ENCODE measurements at regions not wholly inside any gene's neighbourhood (a gene's known extent, or its start where the extent isn't known, plus 50 kb on each side); places are given as distances from the start of the nearest gene placed in this dataset.

- WGBS (ENCODE audit: low lambda C conversion rate), result 40% methylated on average over 4 of the region's 4 CpGs
- Histone ChIP-seq H3K79me2 (ENCODE audit: insufficient read depth, low read length) (no peaks in the 10 kb centered on the region), H3K27me3 (ENCODE audit: control insufficient read depth in 1 of 2, insufficient read depth in 2 of 2, low read length in 2 of 2) (no peaks in the 10 kb centered on the region), H3K9ac (ENCODE audit: insufficient read depth, low read depth, low read length) (no peak overlapping the region), H3K36me3 (replicated peaks in 1 of 2; ENCODE audit: control insufficient read depth in 1 of 2, insufficient read depth in 2 of 2, low read length in 2 of 2) (no peaks in the 10 kb centered on the region), H3K4me3 (replicated peaks in 1 of 3; ENCODE audit: insufficient read depth in 1 of 3, low read depth in 2 of 3, low read length in 3 of 3) (no peak overlapping the region), H3K27ac (ENCODE audit: extremely low read length, insufficient read depth, low read length) (no peak overlapping the region), H3K4me1 (ENCODE audit: insufficient read depth, low read length) (no peaks in the 10 kb centered on the region), H4K20me1 (ENCODE audit: insufficient read depth, low read length) (no peaks in the 10 kb centered on the region), H2AFZ (ENCODE audit: low read length) (no peak overlapping the region), H3K4me2 (ENCODE audit: low read depth, low read length) (no peak overlapping the region), H3K9me3 (ENCODE audit: low read length) (no peaks in the 10 kb centered on the region; the same call in 1 of the 2 replicates)
- CTCF ChIA-PET (ENCODE audit: low intra/inter-chr PET ratio, low total read pairs), result no interaction called here
- in situ Hi-C loops (cut with HindIII; ENCODE audit: extremely low pct_ligation_motif_present, low pct_unique_long_range_greater_than_20kb) (no loop called here), intact Hi-C loops (cut with micrococcal nuclease; ENCODE audit: unreplicated experiment) (no loop called here)
- DNase-seq (ENCODE audit: low spot score) (no peak), ATAC-seq (no peak), FAIRE-seq (no peak)
- no TSS peak for BruUV-seq (replicated peaks)
- POLR2A ChIA-PET, result no interaction called here
- TF ChIP-seq PHF5A (CRISPR knock-in tag; IDR thresholded peaks at IDR 0.05; ENCODE audit: low read depth, unreplicated experiment), result no peak
- TF ChIP-seq SMAD1 (CRISPR knock-in tag; IDR thresholded peaks at IDR 0.05; ENCODE audit: borderline replicate concordance, low read depth), result no peak
- no peak for TF ChIP-seq ZNF292 (CRISPR knock-in tag; IDR thresholded peaks at IDR 0.05; ENCODE audit: borderline replicate concordance, low read depth)
- TF ChIP-seq SIX4 (CRISPR knock-in tag; IDR thresholded peaks at IDR 0.05), result no peak
- no peak for TF ChIP-seq CBFB (CRISPR knock-in tag; IDR thresholded peaks at IDR 0.05)
- no peak for TF ChIP-seq KLF15 (CRISPR knock-in tag; IDR thresholded peaks at IDR 0.05; ENCODE audit: borderline replicate concordance)
Observed at GRCh38 chr5:124057724-124058231, 545.8 kb downstream of the CSNK1G3 start.

- ATAC-seq, result no peak
- in situ Hi-C loops (cut with HindIII; ENCODE audit: extremely low pct_ligation_motif_present, low pct_unique_long_range_greater_than_20kb), result no loop called here
- CTCF ChIA-PET (ENCODE audit: low intra/inter-chr PET ratio, low total read pairs), result no interaction called here
- TF ChIP-seq ZNF800 (CRISPR knock-in tag; IDR thresholded peaks at IDR 0.05) (no peak), PHF5A (CRISPR knock-in tag; IDR thresholded peaks at IDR 0.05; ENCODE audit: low read depth, unreplicated experiment) (no peak), RARA (CRISPR knock-in tag; IDR thresholded peaks at IDR 0.05) (no peak), HMGXB4 (CRISPR knock-in tag; IDR thresholded peaks at IDR 0.05; ENCODE audit: borderline replicate concordance in 1 of 2, low read depth in 1 of 2) (no peak), RAD21 (CRISPR knock-in tag; IDR thresholded peaks at IDR 0.05) (no peak), ZNF282 (IDR thresholded peaks at IDR 0.05; ENCODE audit: partially characterized antibody) (no peak), ZNF841 (CRISPR knock-in tag; IDR thresholded peaks at IDR 0.05; ENCODE audit: borderline replicate concordance) (no peak), ZNF547 (CRISPR knock-in tag; IDR thresholded peaks at IDR 0.05) (no peak)
Observed at GRCh38 chr5:124056991-124057723, 545.2 kb downstream of the CSNK1G3 start.

More at GRCh38 chr5:124056991-124057723, 545.2 kb downstream of the CSNK1G3 start:
- no peak for FAIRE-seq
- Histone ChIP-seq H4K20me1 (ENCODE audit: insufficient read depth, low read length) (no peaks in the 10 kb centered on the region), H3K4me2 (ENCODE audit: low read depth, low read length) (no peak overlapping the region), H3K9me3 (ENCODE audit: low read length) (no peaks in the 10 kb centered on the region; the same call in 1 of the 2 replicates), H3K27me3 (ENCODE audit: control insufficient read depth in 1 of 2, insufficient read depth in 2 of 2, low read length in 2 of 2) (no peaks in the 10 kb centered on the region), H3K4me3 (replicated peaks in 1 of 3; ENCODE audit: insufficient read depth in 1 of 3, low read depth in 2 of 3, low read length in 3 of 3) (no peak overlapping the region), H3K79me2 (ENCODE audit: insufficient read depth, low read length) (no peaks in the 10 kb centered on the region), H3K36me3 (replicated peaks in 1 of 2; ENCODE audit: control insufficient read depth in 1 of 2, insufficient read depth in 2 of 2, low read length in 2 of 2) (no peaks in the 10 kb centered on the region), H3K4me1 (ENCODE audit: insufficient read depth, low read length) (no peaks in the 10 kb centered on the region), H3K9ac (ENCODE audit: insufficient read depth, low read depth, low read length) (no peak overlapping the region), H2AFZ (ENCODE audit: low read length) (no peak overlapping the region), H3K27ac (ENCODE audit: extremely low read length, insufficient read depth, low read length) (no peak overlapping the region)
- DNase-seq (ENCODE audit: low spot score), result no peak
- POLR2A ChIA-PET, result no interaction called here
- 16% methylated on average over 6 of the region's 6 CpGs for WGBS (ENCODE audit: low lambda C conversion rate)
- intact Hi-C loops (cut with micrococcal nuclease; ENCODE audit: unreplicated experiment), result no loop called here
- BruUV-seq (replicated peaks), result no TSS peak
